Breast epithelium (tissue), 4 donors: ENCODE measurements at regions not wholly inside any gene's neighbourhood (a gene's known extent, or its start where the extent isn't known, plus 50 kb on each side); places are given as distances from the start of the nearest gene placed in this dataset.

Experiments
- DNase-seq, 2 donors: peaks; one replicate each; pipeline ENCODE4 v3.0.0-alpha.2; 2019; ENCODE audit warnings: low spot score in 2 of 2
- H3K27ac ChIP-seq, 2 donors: fragments of 200-600 bp; sonication (generic) in 1 of 2; one replicate each; pipeline ENCODE4 v1.5.1; 2016 to 2019; ENCODE audit warnings: mild to moderate bottlenecking in 1 of 2
- H3K27me3 ChIP-seq, 2 donors: fragments of 200-600 bp; sonication (generic) in 1 of 2; one replicate each; pipeline versions ENCODE4 v1.5.1 to v1.6.0; 2017 to 2019; ENCODE audit warnings: control low read depth in 1 of 2, mild to moderate bottlenecking in 1 of 2
- H3K36me3 ChIP-seq: fragments of 200-600 bp; one replicate; pipeline ENCODE4 v1.5.1; 2019
- H3K4me1 ChIP-seq, 2 donors: fragments of 200-600 bp; sonication (generic); one replicate each; pipeline ENCODE4 v1.5.1; 2016 to 2019; ENCODE audit warnings: control low read depth in 1 of 2
- H3K4me3 ChIP-seq, 3 donors: fragments of 200-600 bp; sonication (generic); 1 replicate in 2 of 3; 2 replicates in 1 of 3; pipeline ENCODE4 v1.5.1; 2016 to 2019; ENCODE audit warnings: mild to moderate bottlenecking in 3 of 3, moderate library complexity in 2 of 3
- H3K9me3 ChIP-seq, 2 donors: fragments of 200-600 bp; sonication (generic) in 1 of 2; one replicate each; pipeline ENCODE4 v1.5.1; 2016 to 2019; ENCODE audit warnings: control low read depth in 1 of 2
- POLR2A ChIP-seq: fragments of 450-650 bp; IDR thresholded peaks from one replicate; pipeline ENCODE4 v1.6.1; 2016; ENCODE audit warnings: antibody characterized with exemption, mild to moderate bottlenecking, moderate library complexity
- POLR2AphosphoS5 ChIP-seq, 3 donors: sonication (generic); formaldehyde crosslinking; IDR thresholded peaks; one replicate each; pipeline ENCODE4 v1.6.1; 2017; ENCODE audit warnings: antibody characterized with exemption in 3 of 3
- intact Hi-C: fragments of 100-400 bp; cut with DNase I; formaldehyde crosslinking; loops from one replicate; pipeline ENCODE4 v1.15.1; 2023; ENCODE audit warnings: low total_unique reads
- TF ChIP-seq, protein P1 (sequence below), 3 donors: fragments of 450-650 bp; IDR thresholded peaks; one replicate each; pipeline ENCODE4 v1.5.1; 2016 to 2017; ENCODE audit warnings: antibody characterized with exemption in 3 of 3, mild to moderate bottlenecking in 3 of 3, moderate library complexity in 3 of 3

DNA sequence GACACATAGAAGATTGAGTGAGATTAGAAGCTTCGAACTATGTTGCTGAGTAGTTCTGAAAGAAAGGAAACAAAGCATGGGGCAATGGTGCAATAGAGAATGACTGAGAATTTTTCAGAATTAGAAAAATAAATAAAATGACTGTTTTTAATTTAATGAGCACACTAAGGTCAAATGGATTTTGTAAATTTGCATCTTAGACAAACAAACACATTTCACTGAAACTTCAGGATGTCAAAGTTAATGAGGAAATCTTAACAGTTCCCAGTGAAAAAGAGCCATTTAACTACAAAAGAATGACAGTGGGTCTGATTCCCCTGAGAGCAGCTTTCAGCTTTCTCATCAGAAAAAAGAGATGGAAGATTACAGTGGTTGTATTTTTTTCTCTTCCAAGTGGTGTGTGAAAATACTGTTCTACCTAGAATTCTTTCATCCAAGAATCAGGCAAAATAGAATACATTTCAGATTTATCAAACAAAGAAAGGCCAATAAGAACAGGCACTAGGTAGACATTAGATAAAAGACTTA is 591.9 kb downstream of the SEMA5A start:
- no peaks in the 10 kb centered on the region for H3K27me3 ChIP-seq
- H3K4me1 ChIP-seq: no peaks in the 10 kb centered on the region
- intact Hi-C loops: no loop called here
- H3K36me3 ChIP-seq: no peaks in the 10 kb centered on the region
- H3K27ac ChIP-seq: no peak overlapping the region
- H3K9me3 ChIP-seq: no peaks in the 10 kb centered on the region
- TF ChIP-seq POLR2AphosphoS5 (IDR thresholded peaks at IDR 0.05) (no peak), POLR2A (no peak)
- TF ChIP-seq, protein P1, sequence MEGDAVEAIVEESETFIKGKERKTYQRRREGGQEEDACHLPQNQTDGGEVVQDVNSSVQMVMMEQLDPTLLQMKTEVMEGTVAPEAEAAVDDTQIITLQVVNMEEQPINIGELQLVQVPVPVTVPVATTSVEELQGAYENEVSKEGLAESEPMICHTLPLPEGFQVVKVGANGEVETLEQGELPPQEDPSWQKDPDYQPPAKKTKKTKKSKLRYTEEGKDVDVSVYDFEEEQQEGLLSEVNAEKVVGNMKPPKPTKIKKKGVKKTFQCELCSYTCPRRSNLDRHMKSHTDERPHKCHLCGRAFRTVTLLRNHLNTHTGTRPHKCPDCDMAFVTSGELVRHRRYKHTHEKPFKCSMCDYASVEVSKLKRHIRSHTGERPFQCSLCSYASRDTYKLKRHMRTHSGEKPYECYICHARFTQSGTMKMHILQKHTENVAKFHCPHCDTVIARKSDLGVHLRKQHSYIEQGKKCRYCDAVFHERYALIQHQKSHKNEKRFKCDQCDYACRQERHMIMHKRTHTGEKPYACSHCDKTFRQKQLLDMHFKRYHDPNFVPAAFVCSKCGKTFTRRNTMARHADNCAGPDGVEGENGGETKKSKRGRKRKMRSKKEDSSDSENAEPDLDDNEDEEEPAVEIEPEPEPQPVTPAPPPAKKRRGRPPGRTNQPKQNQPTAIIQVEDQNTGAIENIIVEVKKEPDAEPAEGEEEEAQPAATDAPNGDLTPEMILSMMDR (IDR thresholded peaks at IDR 0.05): no peak
- no peak overlapping the region for H3K4me3 ChIP-seq
- no peak for DNase-seq

GRCh38 chr5:8954801-8955200 is 591.1 kb downstream of the SEMA5A start:
- H3K27me3 ChIP-seq: no peaks in the 10 kb centered on the region
- H3K4me3 ChIP-seq: no peak overlapping the region
- H3K9me3 ChIP-seq: no peaks in the 10 kb centered on the region
- no peak overlapping the region for H3K27ac ChIP-seq
- TF ChIP-seq POLR2A: no peak
- no peak for DNase-seq
- H3K36me3 ChIP-seq: no peaks in the 10 kb centered on the region
- intact Hi-C loops: no loop called here
- H3K4me1 ChIP-seq: no peaks in the 10 kb centered on the region

GRCh38 chr5:8956659-8957058 is 589.2 kb downstream of the SEMA5A start:
- H3K4me3 ChIP-seq: no peak overlapping the region
- intact Hi-C loops: no loop called here
- DNase-seq: no peak
- no peaks in the 10 kb centered on the region for H3K9me3 ChIP-seq
- H3K4me1 ChIP-seq: no peaks in the 10 kb centered on the region
- no peaks in the 10 kb centered on the region for H3K27me3 ChIP-seq
- no peak overlapping the region for H3K27ac ChIP-seq
- no peak for TF ChIP-seq POLR2A
- no peak for TF ChIP-seq POLR2AphosphoS5 (IDR thresholded peaks at IDR 0.05)
- TF ChIP-seq, protein P1 (IDR thresholded peaks at IDR 0.05): no peak
- H3K36me3 ChIP-seq: no peaks in the 10 kb centered on the region

GRCh38 chr5:8958602-8959001 is 587.3 kb downstream of the SEMA5A start:
- intact Hi-C loops: no loop called here
- no peak for DNase-seq
- TF ChIP-seq POLR2AphosphoS5 (IDR thresholded peaks at IDR 0.05): no peak
- TF ChIP-seq, protein P1 (IDR thresholded peaks at IDR 0.05): no peak
- no peak for TF ChIP-seq POLR2A

DNA sequence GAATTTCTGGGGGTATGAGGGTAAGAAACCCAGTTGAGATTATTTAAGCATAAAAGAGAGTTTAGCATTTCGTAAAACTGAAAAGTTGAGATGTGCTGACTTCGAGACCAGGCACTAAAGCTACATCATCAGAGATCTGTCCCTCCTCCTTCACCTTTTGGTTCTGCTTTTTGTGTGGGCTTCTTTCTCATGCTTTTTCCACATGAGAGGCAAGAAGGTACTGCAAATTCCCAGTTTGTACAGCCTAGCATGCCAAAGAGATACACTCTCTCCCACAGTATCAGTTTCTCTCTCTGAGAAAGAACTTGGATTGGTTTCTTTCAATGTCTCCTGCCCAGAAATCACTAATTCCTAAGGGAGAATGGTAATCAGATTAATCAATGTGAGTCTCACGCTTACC is 584.7 kb downstream of the SEMA5A start:
- intact Hi-C loops: no loop called here
- Histone ChIP-seq H3K4me3 (no peak overlapping the region), H3K27ac (no peak overlapping the region), H3K27me3 (no peaks in the 10 kb centered on the region), H3K4me1 (no peaks in the 10 kb centered on the region), H3K36me3 (no peaks in the 10 kb centered on the region), H3K9me3 (no peaks in the 10 kb centered on the region)
- TF ChIP-seq, protein P1 (IDR thresholded peaks at IDR 0.05): no peak
- TF ChIP-seq POLR2AphosphoS5 (IDR thresholded peaks at IDR 0.05): no peak
- TF ChIP-seq POLR2A: no peak
- no peak for DNase-seq

More at GRCh38 chr5:8958602-8959001, 587.3 kb downstream of the SEMA5A start:
- Histone ChIP-seq H3K4me1 (no peaks in the 10 kb centered on the region), H3K4me3 (no peak overlapping the region), H3K27me3 (no peaks in the 10 kb centered on the region), H3K27ac (no peak overlapping the region), H3K36me3 (no peaks in the 10 kb centered on the region), H3K9me3 (no peaks in the 10 kb centered on the region)

DNA sequence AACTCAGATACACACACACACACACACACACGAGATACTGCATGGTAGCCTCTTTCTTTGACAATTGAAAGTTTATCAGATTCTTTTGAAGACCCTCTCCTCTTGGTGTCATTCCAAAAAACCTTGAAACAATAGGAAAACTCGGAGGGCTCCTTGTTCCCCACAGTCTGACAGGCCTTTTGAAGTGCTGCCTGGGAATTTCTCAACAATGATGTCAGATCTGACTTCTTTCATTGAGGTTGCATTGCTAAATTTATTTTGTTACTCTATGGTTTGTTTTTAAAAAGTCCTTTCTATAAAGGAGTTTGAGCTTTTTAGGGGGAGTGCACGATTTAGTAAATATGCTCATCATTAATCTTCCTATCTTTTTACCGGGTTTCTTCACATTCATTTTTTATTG is 583.9 kb downstream of the SEMA5A start:
- intact Hi-C loops: no loop called here
- no peak for DNase-seq
- no peaks in the 10 kb centered on the region for H3K36me3 ChIP-seq
- no peak overlapping the region for H3K4me3 ChIP-seq
- H3K9me3 ChIP-seq: no peaks in the 10 kb centered on the region
- TF ChIP-seq POLR2AphosphoS5 (IDR thresholded peaks at IDR 0.05) (no peak), POLR2A (no peak)
- TF ChIP-seq, protein P1 (IDR thresholded peaks at IDR 0.05): no peak
- H3K4me1 ChIP-seq: no peaks in the 10 kb centered on the region
- no peaks in the 10 kb centered on the region for H3K27me3 ChIP-seq
- H3K27ac ChIP-seq: no peak overlapping the region
